AG10803 (cell line): ENCODE measurements at regions not wholly inside any gene's neighbourhood (a gene's known extent, or its start where the extent isn't known, plus 50 kb on each side); places are given as distances from the start of the nearest gene placed in this dataset.

ENCODE experiments used
- DNase-seq: peaks from one replicate; pipeline ENCODE4 v3.0.0; 2010; ENCODE audit warnings: low read depth
- H3K4me3 ChIP-seq: 2 replicates; pipeline ENCODE4 v1.5.1; 2011; ENCODE audit warnings: mild to moderate bottlenecking, low read length, control low read depth
- CTCF ChIP-seq: conservative IDR thresholded peaks from 2 replicates; pipeline ENCODE4 v1.5.1; 2011; ENCODE audit warnings: mild to moderate bottlenecking, low read length, control low read depth, inconsistent platforms

- H3K4me3 ChIP-seq: no peak overlapping the region
- no peak for DNase-seq
- TF ChIP-seq CTCF: no peak
These were observed 93.6 kb upstream of the SMAD1 start for GRCh38 chr4:145388043-145388442.

- TF ChIP-seq CTCF: no peak
- DNase-seq: no peak
- no peak overlapping the region for H3K4me3 ChIP-seq
These were observed 94.6 kb upstream of the SMAD1 start for GRCh38 chr4:145387079-145387478.

GRCh38 chr4:145381163-145381562 lies 100.5 kb upstream of the SMAD1 start:
- no peak overlapping the region for H3K4me3 ChIP-seq
- DNase-seq: no peak
- no peak for TF ChIP-seq CTCF

GRCh38 chr4:145380123-145380522 lies 101.5 kb upstream of the SMAD1 start:
- no peak for DNase-seq
- H3K4me3 ChIP-seq: no peak overlapping the region
- no peak for TF ChIP-seq CTCF

GRCh38 chr4:145375416-145375815 lies 106.2 kb upstream of the SMAD1 start:
- no peak overlapping the region for H3K4me3 ChIP-seq
- DNase-seq: no peak
- TF ChIP-seq CTCF: no peak

GRCh38 chr4:145352438-145353145 lies 129.1 kb upstream of the SMAD1 start:
- H3K4me3 ChIP-seq: no peak overlapping the region
- no peak for TF ChIP-seq CTCF
- no peak for DNase-seq

GRCh38 chr4:145351922-145352321 lies 129.7 kb upstream of the SMAD1 start:
- no peak overlapping the region for H3K4me3 ChIP-seq
- no peak for TF ChIP-seq CTCF
- no peak for DNase-seq
